Liver (tissue), 3 donors: ENCODE measurements at regions not wholly inside any gene's neighbourhood (a gene's known extent, or its start where the extent isn't known, plus 50 kb on each side); places are given as distances from the start of the nearest gene placed in this dataset.

Experiments
- CTCF ChIP-seq: fragments of 150-350 bp; IDR thresholded peaks from 2 replicates; pipeline ENCODE4 v1.5.1; 2017; ENCODE audit warnings: improper control_type of control experiment, low read depth, low read length; ENCODE audit not compliant: missing input control
- GABPA ChIP-seq, 2 donors: IDR thresholded peaks in 1 of 2; conservative IDR thresholded peaks in 1 of 2; 2 replicates each; pipeline ENCODE4 v1.6.1; 2016; ENCODE audit warnings: antibody characterized with exemption in 2 of 2, mild to moderate bottlenecking in 1 of 2, moderate library complexity in 1 of 2
- REST ChIP-seq: IDR thresholded peaks from 2 replicates; pipeline ENCODE4 v1.6.1; 2016; ENCODE audit warnings: antibody characterized with exemption, mild to moderate bottlenecking
- ZBTB33 ChIP-seq: IDR thresholded peaks from 2 replicates; pipeline ENCODE4 v1.6.1; 2016; ENCODE audit warnings: antibody characterized with exemption
- donor health status: healthy.
- donor health status: healthy.

GRCh38 chr14:84671776-84672175 lies 858.2 kb upstream of the FLRT2 start:
- TF ChIP-seq CTCF: no peak
- no peak for TF ChIP-seq GABPA (IDR thresholded peaks at IDR 0.05 in 1 of 2, conservative IDR thresholded peaks at IDR 0.05 in 1 of 2)
- TF ChIP-seq ZBTB33: no peak
- no peak for TF ChIP-seq REST
